Forelimb muscle (tissue), 1 donor: ENCODE measurements at regions not wholly inside any gene's neighbourhood (a gene's known extent, or its start where the extent isn't known, plus 50 kb on each side); places are given as distances from the start of the nearest gene placed in this dataset.
"Not testable (repeated sequence)": the region's sequence is repeated elsewhere in the genome, so short reads cannot be mapped to it uniquely, and the experiment has no call there.

ENCODE experiments used
- DNase-seq: peaks from one replicate; pipeline ENCODE4 v3.0.0-alpha.2; 2013; ENCODE audit warnings: low read depth

DNA sequence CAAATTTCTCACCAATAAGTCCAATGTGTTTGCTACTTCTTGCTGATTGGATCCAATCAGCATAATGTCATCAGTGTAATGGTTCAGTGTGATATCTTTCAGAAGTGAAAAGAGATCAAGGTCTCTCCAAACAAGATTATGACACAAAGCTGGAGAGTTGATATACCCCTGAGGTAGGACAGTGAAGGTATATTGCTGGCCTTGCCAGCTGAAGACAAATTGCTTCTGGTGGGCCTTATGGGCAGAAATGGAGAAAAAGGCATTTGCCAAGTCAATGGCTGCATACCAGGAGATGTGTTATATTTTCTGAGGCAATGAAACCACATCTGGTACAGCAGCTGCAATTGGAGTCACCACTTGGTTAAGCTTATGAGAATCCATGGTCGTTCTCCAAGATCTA lies 131.7 kb upstream of the PCBD1 start:
- not testable (repeated sequence) for DNase-seq

DNA sequence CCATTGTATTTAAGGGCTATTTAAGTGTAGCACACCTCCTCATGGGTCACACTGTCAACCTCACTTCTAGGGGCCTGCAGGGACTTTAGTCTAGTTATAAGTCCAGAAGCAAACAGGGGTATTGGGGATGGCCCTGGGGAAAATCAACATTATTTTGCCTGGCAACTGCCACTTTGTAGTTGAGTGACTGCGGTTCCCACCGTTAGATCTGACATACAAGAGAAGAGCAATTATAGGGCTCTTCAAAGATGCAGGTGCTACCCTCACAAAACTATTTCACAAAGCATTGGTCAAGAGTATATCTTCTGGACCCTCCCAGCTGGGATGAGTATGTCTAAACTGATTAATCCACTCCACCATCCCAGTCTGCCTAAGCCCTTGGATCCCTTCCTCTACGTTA lies 133.0 kb upstream of the PCBD1 start:
- no peak for DNase-seq

DNA sequence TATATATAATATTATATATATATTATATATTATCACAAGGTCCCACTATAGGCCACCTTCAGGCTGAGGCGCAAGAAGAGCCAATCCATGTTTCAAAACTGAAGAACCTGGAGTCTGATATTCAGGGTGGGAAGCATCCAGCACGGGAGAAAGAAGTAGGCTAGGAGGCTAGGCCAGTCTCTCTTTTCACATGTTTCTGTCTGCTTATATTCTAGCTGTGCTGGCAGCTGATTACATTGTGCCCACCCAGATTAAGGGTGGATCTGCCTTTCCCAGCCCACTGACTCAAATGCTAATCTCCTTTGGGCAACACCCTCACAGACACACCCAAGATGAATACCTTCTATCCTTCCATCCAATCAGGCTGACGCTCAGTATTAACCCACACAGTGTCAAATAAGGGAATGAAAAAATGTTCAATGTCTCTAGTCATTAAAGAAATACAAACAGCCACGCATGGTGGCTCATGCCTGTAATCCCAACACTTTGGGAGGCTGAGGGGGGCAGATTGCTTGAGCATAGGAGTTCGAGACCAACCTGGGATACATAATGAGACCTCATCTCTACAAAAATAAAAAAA lies 135.4 kb upstream of the PCBD1 start:
- DNase-seq, result no peak

DNA sequence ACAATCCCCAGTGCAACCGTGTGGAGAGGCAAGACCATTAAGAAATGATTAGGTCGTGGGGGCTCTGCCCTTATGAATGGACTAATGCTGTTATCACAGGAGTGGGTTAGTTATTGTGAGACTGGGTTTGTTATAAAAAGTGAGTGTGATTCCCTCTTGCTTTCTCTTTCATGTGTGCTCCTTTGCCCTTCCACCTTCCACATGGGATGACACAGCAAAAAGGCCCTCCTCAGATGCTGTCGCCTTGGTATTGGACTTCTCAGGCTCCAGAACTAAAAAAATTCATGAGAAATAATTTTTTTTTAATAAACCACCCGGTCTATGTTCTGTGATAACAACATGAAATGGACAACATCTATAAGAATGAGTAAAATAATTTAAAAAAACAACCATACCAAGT lies 136.1 kb upstream of the PCBD1 start:
- no peak for DNase-seq

DNA sequence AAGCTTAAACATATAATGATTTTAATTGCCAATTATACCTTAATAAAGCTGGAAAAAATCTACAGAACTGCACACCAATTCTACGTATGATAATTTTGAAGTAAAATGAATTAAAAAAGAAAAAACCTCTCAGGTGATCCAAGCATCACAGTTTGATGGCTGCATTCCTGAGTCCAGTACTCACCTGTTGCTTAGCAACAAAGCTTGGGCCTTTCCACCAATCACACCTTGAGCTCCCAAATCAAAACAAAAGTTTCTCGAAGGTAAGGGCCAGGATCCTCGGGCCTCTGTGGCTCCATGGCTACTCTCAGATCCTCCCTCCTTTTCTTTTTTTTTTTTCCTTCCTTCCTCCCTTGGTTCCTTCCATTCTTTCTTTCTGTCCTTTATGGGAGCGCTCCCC lies 137.2 kb upstream of the PCBD1 start:
- no peak for DNase-seq

DNA sequence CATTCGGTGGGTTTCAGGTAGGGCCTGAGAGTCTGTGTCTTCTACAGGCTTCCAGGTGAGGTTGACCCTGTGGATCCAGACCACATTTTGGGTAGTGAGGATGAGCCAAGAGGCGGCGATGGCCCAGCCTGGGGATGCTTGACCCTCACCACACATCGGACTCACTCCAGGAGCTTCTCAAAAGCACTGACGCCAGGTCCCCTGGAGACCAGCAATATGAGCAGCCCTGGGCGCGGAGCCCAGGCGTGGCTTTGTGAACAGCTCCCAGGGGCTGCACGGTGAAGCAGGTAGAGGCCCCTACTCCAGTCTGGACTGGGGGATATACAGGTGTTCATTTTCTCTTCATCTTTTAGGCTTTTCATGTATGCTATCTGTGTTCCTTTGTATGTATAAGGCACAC lies 139.7 kb upstream of the PCBD1 start:
- DNase-seq, result no peak

DNA sequence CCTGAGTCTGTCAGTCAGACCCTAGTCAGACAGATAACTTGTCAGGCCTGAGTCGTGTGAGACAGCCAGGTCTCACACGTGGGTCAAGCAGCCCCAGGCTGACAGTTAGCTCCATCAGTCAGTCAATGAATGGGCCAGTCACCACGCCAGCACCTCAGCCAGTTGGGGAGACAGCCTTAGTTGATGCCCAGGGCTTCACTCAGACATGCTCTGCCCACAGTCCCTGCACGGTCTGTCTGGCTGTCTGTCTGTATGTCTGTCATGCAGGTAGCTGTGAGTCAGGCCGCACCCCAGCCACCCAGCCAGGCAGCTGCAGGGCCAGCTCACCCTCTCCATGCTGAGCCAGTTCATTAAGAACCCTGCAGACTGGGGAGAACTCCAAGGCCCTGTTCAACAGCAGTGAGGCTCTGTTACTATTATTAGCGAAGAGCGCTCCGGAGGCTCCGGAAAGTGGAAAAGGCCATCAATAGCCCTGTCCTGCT lies 141.1 kb upstream of the PCBD1 start:
- no peak for DNase-seq

DNA sequence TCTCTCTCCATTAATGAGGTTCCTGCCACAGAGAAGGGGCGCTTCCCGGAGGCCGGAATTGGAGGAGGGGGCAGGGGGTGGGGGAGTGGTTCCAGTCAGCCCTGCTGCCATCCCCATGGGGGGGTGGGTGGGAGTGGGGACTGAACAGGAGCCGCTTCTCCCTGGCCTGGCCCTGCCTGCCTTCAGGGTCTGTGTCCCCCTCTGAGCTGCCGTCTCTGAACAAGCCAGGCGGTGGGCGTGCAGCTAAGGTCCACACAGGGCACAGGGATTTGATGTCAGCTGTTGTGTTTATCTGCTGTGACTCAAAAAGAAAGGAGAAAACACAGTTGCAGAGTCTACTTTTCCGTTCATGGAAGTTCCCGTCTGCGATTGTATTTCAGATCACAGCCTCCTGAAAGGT lies 141.5 kb upstream of the PCBD1 start:
- DNase-seq, result no peak

DNA sequence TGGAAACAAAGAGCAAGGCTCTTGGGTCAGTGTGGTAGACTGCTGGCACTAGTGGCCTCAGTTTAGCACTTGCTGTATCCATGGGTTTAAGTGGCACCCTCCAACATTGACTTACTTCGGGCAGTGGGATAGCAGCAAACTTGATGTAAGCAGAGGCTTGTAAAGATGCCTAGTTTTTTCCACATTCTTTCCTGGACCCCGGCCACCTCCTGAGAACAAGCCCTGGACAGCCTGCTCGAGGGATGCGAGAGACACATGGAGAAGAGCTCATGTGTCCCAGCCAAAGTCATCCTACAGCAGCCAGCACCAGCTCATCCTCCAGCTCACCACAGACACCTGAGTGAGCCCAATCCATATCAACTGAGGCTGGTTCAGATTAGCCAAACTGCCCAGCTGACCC lies 142.7 kb upstream of the PCBD1 start:
- DNase-seq, result no peak

DNA sequence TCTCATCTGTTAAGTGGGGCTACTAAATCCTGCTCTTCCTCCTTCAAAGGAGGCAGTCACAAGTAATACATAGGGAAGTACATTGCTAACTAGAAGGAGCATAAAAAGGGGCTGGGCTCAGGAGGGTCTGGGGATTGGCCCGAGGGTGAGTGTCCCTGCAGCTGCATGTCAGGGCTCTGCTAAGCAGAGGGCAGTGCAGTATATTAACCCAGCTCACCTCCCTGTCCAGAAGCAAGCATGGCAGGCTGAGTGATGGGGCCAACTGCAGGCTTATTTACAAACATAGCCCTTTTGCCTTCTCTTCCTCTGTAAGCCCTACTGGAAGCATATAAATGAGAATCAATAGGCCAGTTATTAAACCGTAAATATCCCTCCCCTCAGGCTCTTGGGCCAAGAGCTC lies 143.2 kb upstream of the PCBD1 start:
- DNase-seq, result no peak

DNA sequence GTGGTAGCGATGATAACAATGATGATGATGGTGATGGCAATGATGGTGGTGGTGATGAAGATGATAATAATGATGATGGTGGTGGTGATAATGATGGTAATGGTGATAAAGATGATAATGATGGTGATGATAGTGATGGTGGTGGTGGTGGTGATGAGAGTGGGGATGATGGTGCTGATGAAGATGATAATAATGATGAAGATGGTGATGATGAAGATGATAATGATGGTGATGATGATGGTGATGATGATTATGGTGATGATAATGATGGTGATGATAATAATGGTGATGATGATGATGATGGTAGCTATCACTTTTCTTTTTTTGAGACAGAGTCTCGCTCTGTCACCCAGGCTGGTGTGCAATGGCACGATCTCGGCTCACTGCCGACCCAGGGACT lies 144.5 kb upstream of the PCBD1 start:
- DNase-seq, result no peak

DNA sequence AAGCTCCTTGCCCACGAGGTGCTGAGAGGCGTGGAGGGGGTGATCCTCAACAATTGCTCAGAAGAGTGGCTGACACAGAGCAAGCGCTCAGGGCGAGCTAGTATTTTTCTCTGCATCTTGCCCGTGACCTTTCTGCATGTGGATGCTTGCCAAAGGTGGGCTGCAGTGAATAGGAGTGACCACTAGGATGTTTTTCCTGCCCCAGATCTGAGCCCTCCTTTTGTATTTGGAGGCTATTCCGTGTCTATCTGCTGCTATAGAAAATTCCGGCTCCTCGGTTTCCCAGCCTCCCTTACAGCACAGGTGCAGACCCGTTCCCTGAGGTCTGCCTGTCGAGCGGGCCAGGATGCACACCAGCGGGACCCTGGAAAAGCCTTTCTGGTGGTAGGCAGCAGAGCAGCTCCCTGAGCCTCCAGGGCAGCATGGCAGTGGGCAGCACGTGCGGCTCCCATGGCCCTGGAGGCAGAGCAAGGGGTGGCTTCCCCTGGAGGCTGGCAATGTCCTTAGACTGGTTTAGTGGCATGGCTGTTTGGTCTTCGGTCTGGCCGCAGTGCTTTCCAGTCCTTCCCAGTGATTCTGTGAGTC lies 145.1 kb upstream of the PCBD1 start:
- no peak for DNase-seq

DNA sequence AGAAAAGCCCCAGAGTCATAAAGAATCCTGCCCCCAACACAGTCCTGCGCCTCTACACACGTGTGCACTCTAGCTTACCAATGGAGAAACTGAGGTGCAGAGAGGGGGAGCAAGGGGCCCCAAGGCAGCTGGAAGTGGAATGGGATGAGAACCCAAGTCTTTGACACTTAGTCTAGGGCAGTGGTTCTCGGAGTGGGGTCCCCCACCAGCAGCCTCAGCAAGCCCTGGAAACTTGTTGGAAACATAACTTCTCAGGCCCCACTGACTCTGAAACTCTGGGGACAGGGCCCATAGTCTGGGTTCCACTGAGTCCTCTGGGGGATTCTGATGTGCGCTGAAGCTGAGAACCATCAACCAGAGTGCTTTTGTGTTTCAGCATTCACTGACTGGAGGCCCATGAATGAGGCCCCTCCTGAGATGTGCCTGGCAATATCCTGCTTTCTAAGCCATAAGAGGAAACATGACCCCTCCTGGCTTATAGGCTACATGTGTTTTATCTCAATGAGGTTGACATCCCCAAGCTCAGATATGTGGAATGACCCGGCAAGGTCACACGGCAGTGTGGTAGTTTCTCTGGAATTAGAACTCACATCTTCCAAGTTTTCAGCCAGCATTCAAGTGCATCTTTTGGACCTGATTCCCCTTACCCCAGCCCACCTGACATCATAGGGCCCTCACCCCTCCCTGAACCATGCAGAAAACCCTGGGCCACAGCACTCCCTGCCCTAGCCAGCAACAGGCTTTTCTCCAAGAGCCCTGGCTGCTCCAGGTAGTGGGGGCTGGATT lies 147.3 kb upstream of the PCBD1 start:
- DNase-seq, result no peak

DNA sequence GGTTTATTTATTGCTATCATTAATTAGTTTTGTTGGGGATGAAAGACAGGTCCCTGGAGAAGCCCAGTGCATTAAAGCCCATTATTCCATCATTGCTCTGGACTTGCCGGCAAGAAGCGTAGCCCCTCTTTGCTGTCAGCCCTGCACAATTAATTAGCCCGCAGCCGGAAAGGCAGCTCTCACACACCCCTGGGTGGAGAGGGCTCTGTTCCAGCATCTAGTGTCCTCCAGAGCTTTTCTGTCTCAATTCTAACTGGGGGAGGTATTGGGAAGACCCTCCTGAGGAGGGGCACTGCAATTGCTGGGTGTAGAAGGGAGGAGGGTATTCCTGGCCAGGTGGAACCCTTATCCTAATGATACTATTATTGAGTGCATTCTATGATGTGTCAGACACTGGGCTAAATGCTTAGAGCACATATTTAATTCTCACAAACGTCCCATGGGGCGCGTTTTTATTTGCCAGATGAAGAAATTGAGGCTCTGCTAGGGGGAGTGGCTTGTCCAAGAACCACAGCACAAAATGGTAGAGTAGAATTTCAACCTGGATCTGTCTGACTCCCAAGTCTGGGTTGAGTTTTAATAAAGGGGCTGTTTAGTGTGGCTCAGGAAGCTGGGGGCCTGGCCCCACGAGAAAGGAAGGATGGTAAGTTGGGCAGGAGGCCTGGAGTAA lies 148.1 kb upstream of the PCBD1 start:
- DNase-seq, result no peak

DNA sequence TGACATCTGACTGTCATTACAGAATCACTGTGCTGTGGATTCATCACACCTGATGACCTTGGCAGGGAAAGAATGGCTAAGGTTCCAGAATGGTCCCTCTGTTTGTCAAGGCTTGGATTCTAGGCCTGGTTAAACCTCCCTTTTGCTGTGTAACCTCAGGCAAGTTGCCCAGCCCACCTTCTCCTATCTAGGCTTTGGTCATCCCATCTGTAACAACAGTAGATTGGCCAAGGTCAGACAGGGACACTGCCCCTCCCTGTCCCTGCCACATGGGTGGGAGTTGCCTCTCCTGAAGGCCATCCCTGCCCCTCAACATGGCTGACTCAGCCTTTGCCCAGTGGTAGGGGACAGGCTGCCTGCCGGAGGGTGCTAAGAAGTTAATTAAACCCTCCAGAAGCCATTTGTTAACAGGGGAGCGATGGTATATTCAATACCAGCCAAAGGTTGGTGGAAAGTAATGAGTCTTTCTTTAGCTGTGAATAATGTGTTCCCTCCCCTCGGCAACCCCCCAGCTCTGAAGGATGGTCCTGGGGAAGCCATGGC lies 149.8 kb upstream of the PCBD1 start:
- no peak for DNase-seq

DNA sequence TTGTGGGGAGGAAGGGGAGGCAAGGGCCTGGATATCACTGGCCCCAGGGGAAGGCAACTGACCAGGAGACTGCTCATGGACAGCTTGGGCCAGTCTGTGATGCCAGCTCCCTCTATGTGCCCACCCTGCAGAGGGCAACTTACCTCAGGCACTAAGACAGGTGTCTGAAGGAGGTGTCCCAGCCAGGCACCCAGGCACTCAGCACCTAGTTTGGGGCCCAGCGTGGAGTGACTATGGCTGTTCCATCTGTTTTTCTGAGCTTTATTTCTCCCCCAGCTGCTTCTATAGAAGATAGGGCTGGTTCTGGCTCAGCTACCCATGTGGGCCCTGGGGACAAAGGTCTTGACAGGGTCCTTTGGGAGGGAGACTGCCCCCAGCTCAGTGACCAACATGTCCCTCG lies 150.6 kb upstream of the PCBD1 start:
- DNase-seq, result no peak

DNA sequence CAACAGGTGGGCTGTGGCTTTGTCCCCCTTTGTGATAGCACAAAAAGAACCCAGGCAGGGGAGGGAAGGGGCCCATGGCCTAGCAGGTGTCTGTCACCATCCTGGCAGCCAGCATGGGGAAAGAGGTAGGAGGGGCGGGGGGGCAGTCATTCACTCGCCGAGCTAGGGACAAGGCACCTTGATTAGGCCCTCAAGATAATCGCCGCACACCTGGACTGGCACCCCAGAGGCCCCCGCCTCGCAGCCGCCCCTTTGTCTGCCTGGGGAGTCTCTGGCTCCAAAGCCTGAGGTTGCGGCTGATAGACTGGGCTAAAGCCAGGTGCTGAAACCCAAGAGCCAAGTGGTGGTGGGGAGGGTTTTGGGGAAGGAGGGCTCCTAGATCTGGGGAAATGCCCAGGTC lies 151.2 kb upstream of the PCBD1 start:
- DNase-seq, result no peak

DNA sequence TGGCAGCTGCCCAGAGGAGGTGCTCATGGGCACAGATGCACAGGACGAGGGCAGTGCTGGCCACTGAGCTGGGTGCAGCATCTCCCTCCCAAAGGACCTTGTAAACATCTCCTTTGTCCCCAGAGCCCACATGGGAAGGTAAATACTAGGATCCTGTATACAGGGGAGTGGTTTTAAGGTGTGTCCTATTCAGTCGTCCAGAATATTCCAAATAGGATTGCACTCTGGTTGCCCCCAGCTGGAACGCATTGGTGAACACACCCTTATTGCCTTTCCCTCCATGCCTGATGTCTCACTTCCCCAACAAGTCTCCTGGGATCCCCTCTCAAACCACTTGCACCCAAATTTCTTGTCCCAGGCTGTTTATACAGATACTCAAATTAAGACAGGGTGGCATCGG lies 152.0 kb upstream of the PCBD1 start:
- DNase-seq, result no peak

DNA sequence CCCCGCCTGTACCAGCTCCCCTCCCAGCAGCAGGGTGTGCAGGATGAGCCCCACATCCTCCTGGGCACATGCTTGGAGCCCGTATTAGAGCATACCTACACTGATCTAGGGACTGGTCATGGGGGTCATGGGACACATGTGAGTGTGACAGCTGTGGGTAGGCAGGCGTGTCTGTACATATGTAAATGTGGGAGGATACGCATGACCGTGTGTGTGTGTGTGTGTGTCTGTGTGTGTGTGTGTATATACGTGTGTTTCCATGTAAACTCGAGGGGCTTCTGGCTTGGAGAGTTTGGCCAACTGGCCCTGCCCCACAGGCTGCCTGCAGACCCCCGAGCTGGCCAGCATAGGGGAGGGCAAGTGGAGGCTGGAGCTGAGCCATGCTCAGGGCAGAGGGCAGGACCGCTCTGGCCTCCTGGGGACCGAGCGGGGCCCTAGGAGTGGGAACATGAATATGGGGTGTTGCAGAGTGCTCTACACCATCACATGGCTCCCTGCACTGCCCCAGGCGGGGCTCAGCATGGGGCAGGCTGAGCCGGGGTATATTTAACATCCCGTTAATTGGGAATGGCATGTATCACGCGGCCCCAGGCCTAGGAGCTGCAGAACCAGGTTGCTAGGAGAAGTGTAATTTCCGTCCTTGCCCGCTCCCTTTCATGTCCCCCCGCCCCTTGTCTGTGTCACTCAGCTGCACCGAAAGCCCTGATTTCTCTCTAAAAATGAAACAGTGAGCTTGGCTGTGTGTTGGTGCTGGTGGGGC lies 152.7 kb upstream of the PCBD1 start:
- DNase-seq, result no peak

DNA sequence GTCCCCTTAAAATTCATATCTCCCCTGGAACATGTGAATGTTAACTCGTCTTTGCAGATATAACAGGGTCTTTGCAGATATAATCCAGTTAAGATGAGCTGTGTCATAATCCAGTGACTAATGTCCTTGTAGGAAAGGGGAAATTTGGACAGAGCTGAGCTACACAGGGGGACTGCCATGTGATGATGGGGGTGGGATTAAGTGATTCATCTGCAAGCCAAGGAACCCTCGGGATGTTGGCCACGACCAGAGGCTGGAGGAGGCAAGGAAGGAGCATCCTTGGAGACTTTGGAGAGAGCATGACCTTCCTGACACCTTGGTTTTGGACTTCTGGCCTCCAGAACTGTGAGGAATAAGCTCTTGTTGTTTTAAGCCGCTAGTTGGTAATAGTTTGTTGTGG lies 153.9 kb upstream of the PCBD1 start:
- DNase-seq, result no peak

DNA sequence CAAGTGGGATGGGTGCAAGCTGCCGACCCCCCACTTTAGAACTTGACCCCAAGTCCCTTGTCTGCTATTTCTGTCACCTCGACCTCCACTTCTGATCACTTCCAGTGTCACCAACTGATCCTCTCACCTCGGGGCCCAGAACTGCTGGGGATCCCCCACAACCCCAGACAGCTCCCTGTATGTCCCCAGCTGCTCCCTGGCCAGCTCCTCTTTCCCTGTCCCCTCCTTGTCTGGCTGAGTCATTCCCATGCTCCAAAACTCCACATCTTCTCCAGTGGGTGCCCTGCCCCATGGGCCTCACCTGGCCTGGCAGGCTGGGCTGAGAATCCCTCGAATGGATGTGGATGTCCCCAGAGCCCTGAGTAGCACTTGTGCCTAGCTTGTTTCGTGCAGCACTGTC lies 154.3 kb upstream of the PCBD1 start:
- DNase-seq, result no peak

DNA sequence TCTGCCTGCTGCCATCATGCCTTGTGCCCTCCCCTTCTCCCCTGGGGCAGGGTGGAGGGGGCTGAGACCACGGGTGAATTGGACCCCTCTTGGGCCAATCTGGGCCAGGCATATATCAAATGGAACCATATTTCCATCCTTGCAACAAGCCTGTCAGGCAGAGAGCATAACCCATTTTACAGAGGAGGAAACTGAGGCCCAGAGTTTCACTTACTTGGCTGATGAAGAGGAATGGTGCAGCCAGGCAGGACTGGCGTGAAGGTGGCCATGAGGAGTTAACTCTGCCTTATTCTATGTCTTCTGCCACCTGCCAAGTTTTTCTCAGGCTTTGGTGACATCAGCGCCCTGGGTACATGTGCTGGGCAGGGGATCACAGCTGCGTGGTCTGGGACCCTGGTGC lies 155.5 kb upstream of the PCBD1 start:
- DNase-seq, result no peak
